ENCODE measurements at regions not wholly inside any gene's neighbourhood (a gene's known extent, or its start where the extent isn't known, plus 50 kb on each side); places are given as distances from the start of the nearest gene placed in this dataset.

DNA sequence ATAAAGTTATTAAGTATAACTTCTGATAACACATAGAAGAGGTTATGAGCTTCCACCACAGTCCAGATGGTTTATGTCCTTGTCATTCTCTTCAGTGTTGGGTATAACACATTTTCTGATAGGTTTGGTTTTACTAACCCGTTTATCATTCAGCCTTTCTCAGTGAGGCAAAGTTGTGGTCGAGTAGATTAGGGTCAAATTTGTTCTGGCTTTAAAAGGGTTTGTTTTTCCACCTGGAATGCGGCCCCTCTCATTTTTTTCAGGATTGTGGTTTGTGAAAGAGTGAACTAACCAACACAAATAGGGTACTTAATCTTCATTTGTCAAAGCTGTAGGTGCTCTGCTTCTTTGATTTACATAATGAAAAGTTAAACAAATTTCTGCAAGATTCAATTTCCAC is 204.2 kb upstream of the ASCC3 start:
- TF ChIP-seq, protein P1, sequence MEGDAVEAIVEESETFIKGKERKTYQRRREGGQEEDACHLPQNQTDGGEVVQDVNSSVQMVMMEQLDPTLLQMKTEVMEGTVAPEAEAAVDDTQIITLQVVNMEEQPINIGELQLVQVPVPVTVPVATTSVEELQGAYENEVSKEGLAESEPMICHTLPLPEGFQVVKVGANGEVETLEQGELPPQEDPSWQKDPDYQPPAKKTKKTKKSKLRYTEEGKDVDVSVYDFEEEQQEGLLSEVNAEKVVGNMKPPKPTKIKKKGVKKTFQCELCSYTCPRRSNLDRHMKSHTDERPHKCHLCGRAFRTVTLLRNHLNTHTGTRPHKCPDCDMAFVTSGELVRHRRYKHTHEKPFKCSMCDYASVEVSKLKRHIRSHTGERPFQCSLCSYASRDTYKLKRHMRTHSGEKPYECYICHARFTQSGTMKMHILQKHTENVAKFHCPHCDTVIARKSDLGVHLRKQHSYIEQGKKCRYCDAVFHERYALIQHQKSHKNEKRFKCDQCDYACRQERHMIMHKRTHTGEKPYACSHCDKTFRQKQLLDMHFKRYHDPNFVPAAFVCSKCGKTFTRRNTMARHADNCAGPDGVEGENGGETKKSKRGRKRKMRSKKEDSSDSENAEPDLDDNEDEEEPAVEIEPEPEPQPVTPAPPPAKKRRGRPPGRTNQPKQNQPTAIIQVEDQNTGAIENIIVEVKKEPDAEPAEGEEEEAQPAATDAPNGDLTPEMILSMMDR (IDR thresholded peaks at IDR 0.05) = no peak
- TF ChIP-seq EP300 (IDR thresholded peaks at IDR 0.05) = no peak
- TF ChIP-seq POLR2AphosphoS5 (IDR thresholded peaks at IDR 0.05) = no peak
